Fibroblast of skin of left biceps (primary cell): ENCODE measurements at regions not wholly inside any gene's neighbourhood (a gene's known extent, or its start where the extent isn't known, plus 50 kb on each side); places are given as distances from the start of the nearest gene placed in this dataset.
"Not testable (repeated sequence)": the region's sequence is repeated elsewhere in the genome, so short reads cannot be mapped to it uniquely, and the experiment has no call there.

Experiments used
- DNase-seq, 2 experiments: peaks; one replicate each; pipeline ENCODE4 v3.0.0-alpha.2; 2013; ENCODE audit warnings: low read depth in 2 of 2

- no peak for DNase-seq
Observed at GRCh38 chrX:37904833-37905232, 57.5 kb upstream of the DYNLT3 start.

- DNase-seq, result no peak
Observed at GRCh38 chrX:37905436-37906147, 58.2 kb upstream of the DYNLT3 start.

GRCh38 chrX:37906357-37906756 lies 59.0 kb upstream of the DYNLT3 start:
- no peak for DNase-seq

- DNase-seq, result no peak
Observed at GRCh38 chrX:37910186-37910585, 62.8 kb upstream of the DYNLT3 start.

- DNase-seq, result peak in 1 of 2 experiments; percentile 22
Observed at GRCh38 chrX:37912304-37912703, 64.9 kb upstream of the DYNLT3 start.

GRCh38 chrX:37912777-37913176 lies 65.4 kb upstream of the DYNLT3 start:
- no peak for DNase-seq

GRCh38 chrX:37918168-37918567 lies 70.8 kb upstream of the DYNLT3 start:
- DNase-seq, result no peak

- no peak for DNase-seq
Observed at GRCh38 chrX:37918703-37919102, 71.3 kb upstream of the DYNLT3 start.

GRCh38 chrX:37921758-37922157 lies 74.4 kb upstream of the DYNLT3 start:
- peak in 1 of 2 experiments; percentile 3 for DNase-seq

- DNase-seq, result no peak
Observed at GRCh38 chrX:37922928-37923327, 75.6 kb upstream of the DYNLT3 start.

- not testable (repeated sequence) for DNase-seq
Observed at GRCh38 chrX:37925761-37926160, 78.4 kb upstream of the DYNLT3 start.

- peak in 1 of 2 experiments; percentile 4 for DNase-seq
Observed at GRCh38 chrX:37926700-37927099, 79.3 kb upstream of the DYNLT3 start.

GRCh38 chrX:37942170-37942569 lies 64.2 kb upstream of the SYTL5 start:
- DNase-seq, result no peak

GRCh38 chrX:37943554-37944344 lies 62.6 kb upstream of the SYTL5 start:
- DNase-seq, result no peak

- no peak for DNase-seq
Observed at GRCh38 chrX:37946197-37946596, 60.2 kb upstream of the SYTL5 start.

GRCh38 chrX:37955273-37955672 lies 51.1 kb upstream of the SYTL5 start:
- no peak for DNase-seq

GRCh38 chrX:37956223-37956622 lies 50.1 kb upstream of the SYTL5 start:
- DNase-seq, result no peak
